ENCODE measurements at regions not wholly inside any gene's neighbourhood (a gene's known extent, or its start where the extent isn't known, plus 50 kb on each side); places are given as distances from the start of the nearest gene placed in this dataset.

DNA sequence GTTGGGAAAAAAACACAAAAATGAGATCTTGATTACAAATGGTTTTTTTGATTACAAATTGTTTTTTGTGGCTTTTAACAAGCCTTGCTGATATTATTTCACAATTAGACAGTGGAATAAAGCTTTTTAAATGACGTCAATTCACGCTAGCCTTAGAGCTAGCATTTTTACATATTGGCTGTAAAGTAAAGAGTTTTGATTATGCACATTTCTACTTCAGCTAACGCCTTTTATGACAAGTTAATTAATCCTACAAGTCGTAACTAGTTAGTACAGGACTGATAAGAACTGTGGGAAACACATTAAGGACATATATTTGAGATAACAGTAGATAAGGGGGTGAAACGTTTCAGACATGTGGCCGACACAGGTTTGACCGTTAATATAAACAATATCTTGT lies 95.7 kb upstream of the ATXN3L start:
- TF ChIP-seq, protein P1, sequence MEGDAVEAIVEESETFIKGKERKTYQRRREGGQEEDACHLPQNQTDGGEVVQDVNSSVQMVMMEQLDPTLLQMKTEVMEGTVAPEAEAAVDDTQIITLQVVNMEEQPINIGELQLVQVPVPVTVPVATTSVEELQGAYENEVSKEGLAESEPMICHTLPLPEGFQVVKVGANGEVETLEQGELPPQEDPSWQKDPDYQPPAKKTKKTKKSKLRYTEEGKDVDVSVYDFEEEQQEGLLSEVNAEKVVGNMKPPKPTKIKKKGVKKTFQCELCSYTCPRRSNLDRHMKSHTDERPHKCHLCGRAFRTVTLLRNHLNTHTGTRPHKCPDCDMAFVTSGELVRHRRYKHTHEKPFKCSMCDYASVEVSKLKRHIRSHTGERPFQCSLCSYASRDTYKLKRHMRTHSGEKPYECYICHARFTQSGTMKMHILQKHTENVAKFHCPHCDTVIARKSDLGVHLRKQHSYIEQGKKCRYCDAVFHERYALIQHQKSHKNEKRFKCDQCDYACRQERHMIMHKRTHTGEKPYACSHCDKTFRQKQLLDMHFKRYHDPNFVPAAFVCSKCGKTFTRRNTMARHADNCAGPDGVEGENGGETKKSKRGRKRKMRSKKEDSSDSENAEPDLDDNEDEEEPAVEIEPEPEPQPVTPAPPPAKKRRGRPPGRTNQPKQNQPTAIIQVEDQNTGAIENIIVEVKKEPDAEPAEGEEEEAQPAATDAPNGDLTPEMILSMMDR (IDR thresholded peaks at IDR 0.05), result no peak
- TF ChIP-seq POLR2AphosphoS5 (IDR thresholded peaks at IDR 0.05; ENCODE audit: low read depth, low read length) (no peak), FOSL2 (IDR thresholded peaks at IDR 0.05; ENCODE audit: borderline replicate concordance, low read depth) (no peak), ELF1 (IDR thresholded peaks at IDR 0.05) (no peak), FOXM1 (IDR thresholded peaks at IDR 0.05; ENCODE audit: low read depth) (no peak), FOXJ3 (CRISPR knock-in tag; IDR thresholded peaks at IDR 0.05) (no peak), MEF2A (IDR thresholded peaks at IDR 0.05; ENCODE audit: borderline replicate concordance, low read depth) (no peak), SIN3A (IDR thresholded peaks at IDR 0.05; ENCODE audit: borderline replicate concordance, low read depth, low read length) (no peak), JUND (IDR thresholded peaks at IDR 0.05) (no peak), NRF1 (IDR thresholded peaks at IDR 0.05; ENCODE audit: low read depth, low read length) (no peak)
